T-helper 1 cell treated with Interleukin-12 subunit alpha and Interleukin-12 subunit beta and Interleukin-4 antibody, amounts not matched to agents 30 μg/mL and 1 μg/mL, for 36 hours (primary cell): ENCODE measurements at regions not wholly inside any gene's neighbourhood (a gene's known extent, or its start where the extent isn't known, plus 50 kb on each side); places are given as distances from the start of the nearest gene placed in this dataset.
"Not testable (repeated sequence)": the region's sequence is repeated elsewhere in the genome, so short reads cannot be mapped to it uniquely, and the experiment has no call there.

Experiments
- H3K27ac Mint-ChIP-seq: one replicate; pipeline ENCODE4 v1.8.0; 2021; ENCODE audit warnings: mild to moderate bottlenecking, mixed read lengths
- H3K27me3 Mint-ChIP-seq: one replicate; pipeline ENCODE4 v1.8.0; 2021; ENCODE audit warnings: low read depth, mixed read lengths
- H3K36me3 Mint-ChIP-seq: one replicate; pipeline ENCODE4 v1.8.0; 2021; ENCODE audit warnings: low read depth, mixed read lengths
- H3K4me1 Mint-ChIP-seq: one replicate; pipeline ENCODE4 v1.8.0; 2021; ENCODE audit warnings: low read depth, mixed read lengths
- H3K4me3 Mint-ChIP-seq: one replicate; pipeline ENCODE4 v1.8.0; 2021; ENCODE audit warnings: mild to moderate bottlenecking, moderate library complexity, mixed read lengths
- H3K9me3 Mint-ChIP-seq: one replicate; pipeline ENCODE4 v1.8.0; 2021; ENCODE audit warnings: mixed read lengths

- Mint-ChIP-seq H3K4me1 (no peaks in the 10 kb centered on the region), H3K9me3 (no peaks in the 10 kb centered on the region), H3K36me3 (no peaks in the 10 kb centered on the region), H3K4me3 (no peak overlapping the region), H3K27ac (no peak overlapping the region), H3K27me3 (no peaks in the 10 kb centered on the region)
These were observed 239.0 kb upstream of the RNF32 start for GRCh38 chr7:156401617-156402016.

- Mint-ChIP-seq H3K36me3 (no peaks in the 10 kb centered on the region), H3K4me3 (no peak overlapping the region), H3K4me1 (no peaks in the 10 kb centered on the region), H3K27ac (no peak overlapping the region), H3K27me3 (no peaks in the 10 kb centered on the region), H3K9me3 (no peaks in the 10 kb centered on the region)
These were observed 240.5 kb upstream of the RNF32 start for GRCh38 chr7:156400046-156400445.

DNA sequence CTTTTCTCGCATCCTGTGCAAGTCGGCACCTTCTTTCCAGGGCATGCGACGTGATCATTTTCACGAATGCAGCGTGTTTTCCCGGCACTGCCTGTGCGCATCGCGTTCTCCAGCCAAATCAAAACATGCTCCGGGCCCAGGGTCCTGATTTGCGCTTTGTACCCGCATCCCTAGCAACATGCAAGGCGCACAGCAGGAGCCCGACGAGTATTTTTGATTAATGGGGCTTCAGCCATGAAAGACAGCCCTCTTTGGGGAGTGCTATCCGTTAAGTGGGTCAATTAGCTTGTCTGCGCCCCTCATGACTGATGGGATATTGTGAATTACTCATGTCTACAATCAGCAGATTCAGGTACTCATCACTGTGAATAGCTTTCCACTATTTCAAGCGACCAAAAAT lies 243.3 kb upstream of the RNF32 start:
- no peaks in the 10 kb centered on the region for H3K9me3 Mint-ChIP-seq
- no peaks in the 10 kb centered on the region for H3K27me3 Mint-ChIP-seq
- no peaks in the 10 kb centered on the region for H3K36me3 Mint-ChIP-seq
- H3K4me3 Mint-ChIP-seq: no peak overlapping the region
- H3K4me1 Mint-ChIP-seq: no peaks in the 10 kb centered on the region
- H3K27ac Mint-ChIP-seq: no peak overlapping the region

- H3K27ac Mint-ChIP-seq: no peak overlapping the region
These were observed 251.4 kb upstream of the RNF32 start for GRCh38 chr7:156389116-156389692.

GRCh38 chr7:156386097-156386496 lies 254.5 kb upstream of the RNF32 start:
- Mint-ChIP-seq H3K4me3 (no peak overlapping the region), H3K4me1 (no peaks in the 10 kb centered on the region), H3K9me3 (no peaks in the 10 kb centered on the region), H3K36me3 (no peaks in the 10 kb centered on the region), H3K27ac (no peak overlapping the region), H3K27me3 (no peaks in the 10 kb centered on the region)

More at GRCh38 chr7:156389116-156389692, 251.4 kb upstream of the RNF32 start:
- no peaks in the 10 kb centered on the region for H3K9me3 Mint-ChIP-seq
- no peaks in the 10 kb centered on the region for H3K4me1 Mint-ChIP-seq
- no peak overlapping the region for H3K4me3 Mint-ChIP-seq
- no peaks in the 10 kb centered on the region for H3K27me3 Mint-ChIP-seq
- no peaks in the 10 kb centered on the region for H3K36me3 Mint-ChIP-seq

GRCh38 chr7:156384706-156385105 lies 255.9 kb upstream of the RNF32 start:
- H3K36me3 Mint-ChIP-seq: no peaks in the 10 kb centered on the region
- no peaks in the 10 kb centered on the region for H3K27me3 Mint-ChIP-seq

DNA sequence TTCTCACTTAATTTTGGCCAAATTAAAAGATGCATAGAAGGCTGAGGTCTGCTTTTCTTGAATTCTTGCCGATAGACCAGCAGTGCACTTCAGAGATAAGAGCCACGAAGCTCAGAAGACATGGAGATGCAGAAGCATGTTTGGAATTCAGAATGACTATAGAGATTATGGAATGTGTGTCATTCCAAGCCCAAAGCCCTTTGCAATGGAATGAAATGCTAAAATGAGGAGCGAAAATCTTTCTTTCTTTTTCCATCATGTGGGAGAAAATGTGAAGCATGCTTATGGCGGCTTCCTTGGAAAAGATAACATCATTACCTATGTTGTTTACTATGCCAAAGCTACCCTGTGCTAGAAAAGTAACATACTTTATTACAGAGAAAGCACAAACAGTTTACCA lies 257.0 kb upstream of the RNF32 start:
- Mint-ChIP-seq H3K27me3 (no peaks in the 10 kb centered on the region), H3K36me3 (no peaks in the 10 kb centered on the region), H3K9me3 (no peaks in the 10 kb centered on the region), H3K4me3 (no peak overlapping the region), H3K27ac (no peak overlapping the region), H3K4me1 (no peaks in the 10 kb centered on the region)

More at GRCh38 chr7:156384706-156385105, 255.9 kb upstream of the RNF32 start:
- Mint-ChIP-seq H3K4me1 (no peaks in the 10 kb centered on the region), H3K27ac (no peak overlapping the region), H3K4me3 (no peak overlapping the region), H3K9me3 (no peaks in the 10 kb centered on the region)

GRCh38 chr7:156380261-156380660 lies 260.3 kb upstream of the RNF32 start:
- Mint-ChIP-seq H3K4me1 (no peaks in the 10 kb centered on the region), H3K36me3 (no peaks in the 10 kb centered on the region), H3K9me3 (no peaks in the 10 kb centered on the region), H3K27ac (no peak overlapping the region), H3K4me3 (no peak overlapping the region), H3K27me3 (no peaks in the 10 kb centered on the region)

GRCh38 chr7:156379324-156380070 lies 261.1 kb upstream of the RNF32 start:
- no peaks in the 10 kb centered on the region for H3K27me3 Mint-ChIP-seq
- H3K27ac Mint-ChIP-seq: no peak overlapping the region
- H3K9me3 Mint-ChIP-seq: no peaks in the 10 kb centered on the region
- H3K4me3 Mint-ChIP-seq: no peak overlapping the region
- no peaks in the 10 kb centered on the region for H3K4me1 Mint-ChIP-seq
- no peaks in the 10 kb centered on the region for H3K36me3 Mint-ChIP-seq

DNA sequence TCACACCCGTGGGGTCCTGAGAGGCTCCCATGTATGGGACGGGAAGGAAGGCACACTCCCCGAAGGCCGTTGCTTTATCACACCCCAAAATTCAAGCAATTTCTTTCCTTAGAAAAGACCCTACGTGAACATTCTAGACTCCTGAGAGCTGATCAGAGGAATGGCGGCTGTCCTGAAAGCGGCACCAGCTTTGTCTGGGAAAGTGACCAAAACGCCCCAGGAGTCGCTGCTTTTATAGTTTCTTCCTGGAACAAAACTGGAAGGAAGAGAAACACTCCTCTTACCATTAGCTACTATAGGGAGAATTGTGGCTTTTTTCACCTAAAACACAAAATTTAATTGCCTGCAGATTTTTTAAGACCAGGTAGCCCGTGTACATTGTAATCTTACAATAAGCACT lies 261.8 kb upstream of the RNF32 start:
- H3K9me3 Mint-ChIP-seq: no peaks in the 10 kb centered on the region
- no peak overlapping the region for H3K4me3 Mint-ChIP-seq
- H3K27me3 Mint-ChIP-seq: no peaks in the 10 kb centered on the region
- H3K27ac Mint-ChIP-seq: no peak overlapping the region
- no peaks in the 10 kb centered on the region for H3K36me3 Mint-ChIP-seq
- no peaks in the 10 kb centered on the region for H3K4me1 Mint-ChIP-seq

- no peaks in the 10 kb centered on the region for H3K27me3 Mint-ChIP-seq
- H3K27ac Mint-ChIP-seq: no peak overlapping the region
- no peak overlapping the region for H3K4me3 Mint-ChIP-seq
- H3K4me1 Mint-ChIP-seq: no peaks in the 10 kb centered on the region
- no peaks in the 10 kb centered on the region for H3K9me3 Mint-ChIP-seq
- H3K36me3 Mint-ChIP-seq: no peaks in the 10 kb centered on the region
These were observed 264.3 kb upstream of the RNF32 start for GRCh38 chr7:156376317-156376716.

DNA sequence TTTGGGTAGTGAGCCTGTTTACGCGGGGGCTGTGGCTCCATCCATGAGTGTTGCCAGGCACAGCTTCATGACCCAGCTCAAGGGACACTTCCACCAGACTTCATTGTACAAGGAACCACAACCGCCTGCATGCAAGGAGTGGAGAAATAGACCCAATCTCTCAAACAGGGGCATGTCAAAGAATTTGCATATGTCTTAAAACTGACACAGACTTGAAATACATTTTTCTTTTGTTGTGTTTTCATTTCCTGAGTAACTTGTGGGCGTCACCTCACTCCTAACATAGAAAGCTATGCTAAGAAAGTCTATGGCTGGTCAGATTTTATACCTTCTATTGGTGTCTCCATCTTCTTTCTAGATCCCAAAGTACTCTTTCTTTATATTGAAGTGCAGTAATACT lies 266.2 kb upstream of the RNF32 start:
- H3K36me3 Mint-ChIP-seq: no peaks in the 10 kb centered on the region
- H3K4me3 Mint-ChIP-seq: no peak overlapping the region
- H3K9me3 Mint-ChIP-seq: peaks cover 3% of the 10 kb centered on the region
- no peaks in the 10 kb centered on the region for H3K27me3 Mint-ChIP-seq
- no peak overlapping the region for H3K27ac Mint-ChIP-seq
- H3K4me1 Mint-ChIP-seq: no peaks in the 10 kb centered on the region

GRCh38 chr7:156369929-156370328 lies 270.6 kb upstream of the RNF32 start:
- not testable (repeated sequence) for H3K9me3 Mint-ChIP-seq

GRCh38 chr7:156368053-156368843 lies 272.3 kb upstream of the RNF32 start:
- Mint-ChIP-seq H3K27ac (no peak overlapping the region), H3K36me3 (no peaks in the 10 kb centered on the region), H3K4me1 (no peaks in the 10 kb centered on the region), H3K4me3 (no peak overlapping the region), H3K27me3 (no peaks in the 10 kb centered on the region), H3K9me3 (peaks cover 3% of the 10 kb centered on the region)

More at GRCh38 chr7:156369929-156370328, 270.6 kb upstream of the RNF32 start:
- H3K27ac Mint-ChIP-seq, H3K27me3 Mint-ChIP-seq, H3K36me3 Mint-ChIP-seq, H3K4me1 Mint-ChIP-seq, H3K4me3 Mint-ChIP-seq: not testable (repeated sequence)

GRCh38 chr7:156363751-156364150 lies 276.8 kb upstream of the RNF32 start:
- Mint-ChIP-seq H3K27me3 (no peaks in the 10 kb centered on the region), H3K9me3 (no peaks in the 10 kb centered on the region), H3K4me1 (no peaks in the 10 kb centered on the region)

More at GRCh38 chr7:156363751-156364150, 276.8 kb upstream of the RNF32 start:
- Mint-ChIP-seq H3K4me3 (no peak overlapping the region), H3K36me3 (no peaks in the 10 kb centered on the region), H3K27ac (no peak overlapping the region)
